AG09319 (cell line): ENCODE measurements at regions not wholly inside any gene's neighbourhood (a gene's known extent, or its start where the extent isn't known, plus 50 kb on each side); places are given as distances from the start of the nearest gene placed in this dataset.

Experiments used
- DNase-seq: peaks from one replicate; pipeline ENCODE4 v3.0.0-alpha.2; 2010; ENCODE audit warnings: low read depth; ENCODE audit errors: extremely low read depth
- TF ChIP-seq, protein P1 (sequence below): IDR thresholded peaks from 2 replicates; pipeline ENCODE4 v1.5.1; 2011; ENCODE audit warnings: low read depth, mild to moderate bottlenecking, inconsistent platforms, low read length, moderate library complexity

DNA sequence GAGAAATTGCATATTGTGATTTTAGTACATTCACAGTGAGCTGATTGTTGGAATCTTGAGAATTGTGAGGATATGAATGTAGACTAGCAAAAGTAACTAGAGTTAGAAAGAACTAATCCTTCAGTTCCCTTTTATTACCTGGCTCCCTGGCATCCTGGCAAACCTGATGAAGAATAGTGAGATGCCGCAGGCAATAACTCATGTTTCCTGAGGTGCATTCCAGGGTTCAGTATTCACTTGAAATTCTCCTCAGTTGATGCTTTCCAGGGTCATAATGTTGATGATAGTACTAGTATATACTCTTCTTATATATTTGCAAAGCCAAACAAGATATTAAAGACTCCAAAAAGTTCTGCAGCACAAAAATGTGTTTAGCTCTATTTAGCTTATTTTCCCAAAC lies 432.1 kb upstream of the CELF4 start:
- no peak for DNase-seq
- TF ChIP-seq, protein P1, sequence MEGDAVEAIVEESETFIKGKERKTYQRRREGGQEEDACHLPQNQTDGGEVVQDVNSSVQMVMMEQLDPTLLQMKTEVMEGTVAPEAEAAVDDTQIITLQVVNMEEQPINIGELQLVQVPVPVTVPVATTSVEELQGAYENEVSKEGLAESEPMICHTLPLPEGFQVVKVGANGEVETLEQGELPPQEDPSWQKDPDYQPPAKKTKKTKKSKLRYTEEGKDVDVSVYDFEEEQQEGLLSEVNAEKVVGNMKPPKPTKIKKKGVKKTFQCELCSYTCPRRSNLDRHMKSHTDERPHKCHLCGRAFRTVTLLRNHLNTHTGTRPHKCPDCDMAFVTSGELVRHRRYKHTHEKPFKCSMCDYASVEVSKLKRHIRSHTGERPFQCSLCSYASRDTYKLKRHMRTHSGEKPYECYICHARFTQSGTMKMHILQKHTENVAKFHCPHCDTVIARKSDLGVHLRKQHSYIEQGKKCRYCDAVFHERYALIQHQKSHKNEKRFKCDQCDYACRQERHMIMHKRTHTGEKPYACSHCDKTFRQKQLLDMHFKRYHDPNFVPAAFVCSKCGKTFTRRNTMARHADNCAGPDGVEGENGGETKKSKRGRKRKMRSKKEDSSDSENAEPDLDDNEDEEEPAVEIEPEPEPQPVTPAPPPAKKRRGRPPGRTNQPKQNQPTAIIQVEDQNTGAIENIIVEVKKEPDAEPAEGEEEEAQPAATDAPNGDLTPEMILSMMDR, result no peak

DNA sequence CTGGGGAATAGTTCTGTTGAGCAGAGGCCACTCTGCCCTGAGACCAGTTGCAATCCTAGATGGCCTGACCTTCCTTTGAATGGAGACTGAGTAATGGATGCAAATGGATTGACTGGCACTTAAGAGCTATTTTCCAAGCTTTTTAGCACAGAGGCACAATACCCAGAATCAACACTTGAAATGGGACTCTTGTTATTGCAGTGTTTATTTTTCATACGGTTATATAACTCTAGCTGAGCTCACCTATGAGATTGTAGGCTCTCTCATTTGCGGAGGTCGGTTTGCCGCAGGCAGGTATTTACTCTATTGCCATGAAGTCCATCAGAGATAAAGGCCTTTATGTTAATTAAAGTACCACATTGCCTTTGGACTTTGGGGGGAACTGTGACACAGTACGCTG lies 422.3 kb upstream of the CELF4 start:
- no peak for DNase-seq
- TF ChIP-seq, protein P1, result no peak

DNA sequence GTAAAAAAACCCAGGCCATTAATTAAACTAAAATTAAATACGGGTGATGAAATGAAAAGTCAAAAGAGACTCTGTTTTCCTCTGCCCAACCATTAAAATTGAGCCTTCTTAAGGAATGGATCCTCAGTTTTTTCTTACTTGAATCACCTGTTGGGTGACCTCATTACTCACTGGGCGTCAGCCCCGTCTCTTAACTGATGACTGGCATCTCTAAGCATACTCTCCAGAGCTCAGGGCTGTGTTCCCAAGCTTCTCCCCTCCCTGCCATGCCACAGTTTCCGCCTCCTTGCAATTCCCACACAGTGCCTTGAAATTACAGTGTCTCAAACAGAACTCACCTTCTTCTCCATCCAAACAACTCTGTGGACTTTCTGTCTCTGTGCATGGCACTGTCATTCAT lies 421.1 kb upstream of the CELF4 start:
- DNase-seq, result no peak

DNA sequence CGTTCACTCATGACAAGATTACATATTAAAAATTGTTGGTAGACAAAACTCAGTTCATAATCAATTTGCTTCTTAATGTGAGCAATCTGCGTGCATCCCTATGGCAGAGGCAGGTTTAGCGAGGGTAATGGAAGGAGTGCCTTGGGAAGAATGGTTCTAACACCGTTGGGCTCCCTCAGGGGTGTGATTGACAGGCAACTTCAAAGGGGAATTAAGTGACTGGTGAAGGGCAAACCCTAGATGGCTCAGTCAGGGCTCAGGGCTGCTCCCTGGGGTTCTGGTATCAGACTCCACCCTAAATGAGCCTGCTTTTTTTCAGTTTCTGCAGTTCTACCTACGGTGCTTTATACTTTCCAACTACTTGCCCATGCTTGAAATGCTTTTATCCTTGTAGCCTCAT lies 419.5 kb upstream of the CELF4 start:
- DNase-seq, result no peak
- TF ChIP-seq, protein P1, result no peak

More for the DNA sequence above, 421.1 kb upstream of the CELF4 start:
- TF ChIP-seq, protein P1, result no peak

DNA sequence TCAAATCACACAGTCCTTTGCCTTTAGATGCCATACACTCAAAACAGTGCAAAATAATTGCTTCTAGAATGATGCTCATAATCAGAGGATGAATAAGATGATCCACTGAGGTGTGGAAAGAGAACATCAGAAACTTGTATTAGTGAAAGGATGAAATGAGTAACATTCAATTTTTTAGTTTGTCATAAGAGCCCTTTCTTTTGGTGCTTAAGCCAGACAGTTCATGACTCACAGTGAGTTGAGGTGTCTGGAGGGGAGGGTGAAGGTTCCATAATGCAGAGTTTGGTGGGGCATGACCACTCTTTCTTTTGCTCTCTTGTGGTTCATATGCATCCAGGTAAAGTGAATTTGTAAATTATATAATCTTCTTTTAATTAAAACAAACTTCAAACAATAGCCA lies 415.0 kb upstream of the CELF4 start:
- TF ChIP-seq, protein P1, result no peak
- DNase-seq, result no peak

DNA sequence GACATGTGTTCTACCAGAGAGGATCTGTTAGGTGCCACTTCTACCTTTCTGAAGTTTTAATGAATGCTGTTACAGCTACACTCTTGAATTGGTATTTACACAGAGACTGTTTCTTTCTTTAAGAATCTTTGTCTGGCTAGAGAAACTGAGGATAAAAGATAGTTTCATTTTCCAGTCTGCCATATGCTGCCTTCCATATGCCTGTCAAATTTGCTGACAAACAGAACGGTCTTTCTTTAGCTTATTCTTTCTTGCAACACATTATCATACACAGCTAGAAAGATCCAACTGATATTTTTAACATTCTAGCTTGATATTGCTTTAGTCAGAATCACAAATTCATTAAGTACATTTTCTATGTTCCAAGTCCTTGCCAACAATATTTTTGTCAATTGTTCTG lies 409.8 kb upstream of the CELF4 start:
- TF ChIP-seq, protein P1, result no peak
- no peak for DNase-seq

DNA sequence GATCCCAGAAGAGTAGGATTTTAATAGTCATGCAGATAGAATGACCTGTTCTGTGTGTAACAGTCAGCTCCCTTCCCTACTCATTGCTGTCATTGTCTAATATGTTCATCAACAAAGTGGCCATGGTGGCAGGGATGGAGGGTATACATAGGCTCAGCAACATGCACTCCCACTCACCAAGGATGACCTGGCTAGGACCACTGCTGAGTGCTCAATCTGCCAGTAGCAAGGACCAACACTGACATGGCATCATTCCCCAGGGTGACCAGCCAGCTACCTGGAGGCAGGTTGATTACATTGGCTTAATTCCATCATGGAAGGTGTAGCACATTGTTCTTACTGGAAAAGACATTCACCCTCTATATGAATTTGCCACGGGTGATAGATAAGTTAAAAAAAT lies 401.7 kb upstream of the CELF4 start:
- no peak for DNase-seq
- TF ChIP-seq, protein P1, result no peak
